CD4-positive, alpha-beta T cell treated with Interleukin-15 for 1 hour (primary cell): ENCODE measurements at regions not wholly inside any gene's neighbourhood (a gene's known extent, or its start where the extent isn't known, plus 50 kb on each side); places are given as distances from the start of the nearest gene placed in this dataset.

Experiments
- DNase-seq: peaks from one replicate; pipeline ENCODE4 v3.0.0-alpha.2; 2020

- no peak for DNase-seq
These were observed 166.4 kb upstream of the PROX1 start for GRCh38 chr1:213821175-213821942.

GRCh38 chr1:213821943-213822334 is 165.8 kb upstream of the PROX1 start:
- no peak for DNase-seq

- no peak for DNase-seq
These were observed 160.9 kb upstream of the PROX1 start for GRCh38 chr1:213826891-213827290.

- no peak for DNase-seq
These were observed 158.9 kb upstream of the PROX1 start for GRCh38 chr1:213828867-213829266.

- no peak for DNase-seq
These were observed 158.0 kb upstream of the PROX1 start for GRCh38 chr1:213829780-213830179.

GRCh38 chr1:213830371-213830770 is 157.4 kb upstream of the PROX1 start:
- DNase-seq = no peak

GRCh38 chr1:213840575-213840974 is 147.2 kb upstream of the PROX1 start:
- DNase-seq = no peak

- DNase-seq = no peak
These were observed 143.1 kb upstream of the PROX1 start for GRCh38 chr1:213844632-213845031.

GRCh38 chr1:213852107-213852506 is 135.7 kb upstream of the PROX1 start:
- no peak for DNase-seq

GRCh38 chr1:213858581-213858980 is 129.2 kb upstream of the PROX1 start:
- no peak for DNase-seq

- DNase-seq = no peak
These were observed 125.9 kb upstream of the PROX1 start for GRCh38 chr1:213861841-213862240.

GRCh38 chr1:213864091-213864490 is 123.7 kb upstream of the PROX1 start:
- no peak for DNase-seq

GRCh38 chr1:213868482-213868881 is 119.3 kb upstream of the PROX1 start:
- DNase-seq = no peak

GRCh38 chr1:213871179-213871578 is 116.6 kb upstream of the PROX1 start:
- DNase-seq = no peak

- DNase-seq = no peak
These were observed 113.0 kb upstream of the PROX1 start for GRCh38 chr1:213874789-213875188.

- DNase-seq = no peak
These were observed 111.2 kb upstream of the PROX1 start for GRCh38 chr1:213876531-213876930.

GRCh38 chr1:213883618-213884017 is 104.2 kb upstream of the PROX1 start:
- no peak for DNase-seq

- DNase-seq = no peak
These were observed 103.4 kb upstream of the PROX1 start for GRCh38 chr1:213884402-213884801.

GRCh38 chr1:213884942-213885341 is 102.8 kb upstream of the PROX1 start:
- DNase-seq = no peak

- DNase-seq = no peak
These were observed 99.9 kb upstream of the PROX1 start for GRCh38 chr1:213887842-213888241.

- DNase-seq = no peak
These were observed 95.5 kb upstream of the PROX1 start for GRCh38 chr1:213891989-213892902.

GRCh38 chr1:213898684-213899083 is 89.1 kb upstream of the PROX1 start:
- DNase-seq = no peak

GRCh38 chr1:213899413-213899812 is 88.4 kb upstream of the PROX1 start:
- no peak for DNase-seq

GRCh38 chr1:213905344-213905743 is 82.4 kb upstream of the PROX1 start:
- DNase-seq = no peak
